Stimulated activated naive CD8-positive, alpha-beta T cell treated with anti-CD3 and anti-CD28 coated beads, Interleukin-15, amount 100 ng/mL, for 72 hours (primary cell): ENCODE measurements at regions not wholly inside any gene's neighbourhood (a gene's known extent, or its start where the extent isn't known, plus 50 kb on each side); places are given as distances from the start of the nearest gene placed in this dataset.
A peak's percentile ranks its signal among the peaks of the same experiment; 100 is the strongest.
"Not testable (repeated sequence)": the region's sequence is repeated elsewhere in the genome, so short reads cannot be mapped to it uniquely, and the experiment has no call there.

ENCODE experiments used
- ATAC-seq: fragments of 150-1000 bp; cut with Tn5 transposase; 2 replicates; pipeline ENCODE4 v1.10.0; 2021; ENCODE audit warnings: mild to moderate bottlenecking, moderate library complexity
- DNase-seq, 2 donors: peaks; one replicate each; pipeline ENCODE4 v3.0.0; 2021 to 2022
- H3K27ac Mint-ChIP-seq, 2 donors: one replicate each; pipeline ENCODE4 v1.8.0; 2022; ENCODE audit warnings: mild to moderate bottlenecking in 2 of 2, mixed read lengths in 2 of 2, moderate library complexity in 2 of 2
- H3K27me3 Mint-ChIP-seq: one replicate; pipeline ENCODE4 v1.8.0; 2022; ENCODE audit warnings: mixed read lengths
- H3K4me1 Mint-ChIP-seq: one replicate; pipeline ENCODE4 v1.8.0; 2022; ENCODE audit warnings: mild to moderate bottlenecking, mixed read lengths
- H3K4me3 Mint-ChIP-seq, 2 donors: one replicate each; pipeline ENCODE4 v1.8.0; 2022; ENCODE audit warnings: mild to moderate bottlenecking in 2 of 2, mixed read lengths in 2 of 2, moderate library complexity in 1 of 2
- H3K9me3 Mint-ChIP-seq, 2 donors: one replicate each; pipeline ENCODE4 v1.8.0; 2022; ENCODE audit warnings: mixed read lengths in 2 of 2

DNA sequence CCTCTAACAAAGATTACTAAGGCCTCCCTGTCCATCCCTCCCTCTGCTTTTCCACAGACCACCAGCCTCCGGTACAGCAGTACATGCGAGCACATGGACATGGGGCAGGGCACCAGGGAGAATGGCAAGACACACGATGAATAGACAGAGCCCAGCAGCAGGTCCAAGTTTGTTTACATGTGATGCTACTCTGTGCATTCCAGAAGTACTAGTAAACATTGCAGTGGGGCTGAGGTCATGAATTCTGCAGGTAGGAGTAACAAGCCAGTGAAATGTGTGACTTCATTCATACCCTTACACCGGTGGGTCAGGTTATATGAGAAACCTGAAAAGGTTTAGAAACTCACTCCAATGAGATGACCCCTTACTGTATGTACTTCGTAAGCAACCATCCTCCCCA is 205.7 kb downstream of the BCL11A start:
- DNase-seq (no peak), ATAC-seq (peak; percentile 40)
- H3K27ac Mint-ChIP-seq = no peak overlapping the region
- no peaks in the 10 kb centered on the region for H3K4me1 Mint-ChIP-seq
- no peaks in the 10 kb centered on the region for H3K9me3 Mint-ChIP-seq
- H3K4me3 Mint-ChIP-seq = no peak overlapping the region
- no peaks in the 10 kb centered on the region for H3K27me3 Mint-ChIP-seq

GRCh38 chr2:60342491-60342890 is 211.0 kb downstream of the BCL11A start:
- not testable (repeated sequence) for H3K9me3 Mint-ChIP-seq, DNase-seq, H3K4me3 Mint-ChIP-seq, ATAC-seq, H3K4me1 Mint-ChIP-seq, H3K27ac Mint-ChIP-seq, H3K27me3 Mint-ChIP-seq

DNA sequence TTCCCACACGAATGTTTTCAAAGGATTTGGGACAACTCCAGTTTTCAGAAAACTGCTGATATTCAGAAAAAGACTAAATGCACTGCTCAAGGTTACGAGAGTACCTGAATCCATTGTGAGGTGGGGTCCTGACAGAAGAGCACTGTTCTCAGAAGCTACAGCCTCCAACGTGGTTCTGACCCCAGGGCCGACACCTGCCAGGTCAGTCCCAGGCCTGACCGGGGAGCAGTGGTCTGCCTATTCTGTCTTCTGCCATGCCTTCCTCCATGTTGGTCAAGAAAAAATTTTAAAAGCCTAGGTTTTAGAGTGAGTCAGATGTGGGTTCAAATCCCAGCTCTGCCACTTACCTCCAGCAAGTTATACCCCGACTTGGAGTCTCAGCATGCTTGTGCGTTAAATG is 212.3 kb downstream of the BCL11A start:
- H3K9me3 Mint-ChIP-seq = no peaks in the 10 kb centered on the region
- H3K27ac Mint-ChIP-seq = no peak overlapping the region
- no peaks in the 10 kb centered on the region for H3K27me3 Mint-ChIP-seq
- DNase-seq (no peak), ATAC-seq (no peak)
- no peaks in the 10 kb centered on the region for H3K4me1 Mint-ChIP-seq
- no peak overlapping the region for H3K4me3 Mint-ChIP-seq

GRCh38 chr2:60339286-60339685 is 214.2 kb downstream of the BCL11A start:
- no peak overlapping the region for H3K27ac Mint-ChIP-seq
- no peaks in the 10 kb centered on the region for H3K9me3 Mint-ChIP-seq
- DNase-seq (no peak), ATAC-seq (no peak)
- H3K27me3 Mint-ChIP-seq = no peaks in the 10 kb centered on the region
- H3K4me1 Mint-ChIP-seq = no peaks in the 10 kb centered on the region
- no peak overlapping the region for H3K4me3 Mint-ChIP-seq

GRCh38 chr2:60337142-60337497 is 216.3 kb downstream of the BCL11A start:
- ATAC-seq (no peak), DNase-seq (no peak)
- Mint-ChIP-seq H3K27me3 (no peaks in the 10 kb centered on the region), H3K27ac (no peak overlapping the region), H3K4me3 (no peak overlapping the region), H3K4me1 (no peaks in the 10 kb centered on the region), H3K9me3 (no peaks in the 10 kb centered on the region)

DNA sequence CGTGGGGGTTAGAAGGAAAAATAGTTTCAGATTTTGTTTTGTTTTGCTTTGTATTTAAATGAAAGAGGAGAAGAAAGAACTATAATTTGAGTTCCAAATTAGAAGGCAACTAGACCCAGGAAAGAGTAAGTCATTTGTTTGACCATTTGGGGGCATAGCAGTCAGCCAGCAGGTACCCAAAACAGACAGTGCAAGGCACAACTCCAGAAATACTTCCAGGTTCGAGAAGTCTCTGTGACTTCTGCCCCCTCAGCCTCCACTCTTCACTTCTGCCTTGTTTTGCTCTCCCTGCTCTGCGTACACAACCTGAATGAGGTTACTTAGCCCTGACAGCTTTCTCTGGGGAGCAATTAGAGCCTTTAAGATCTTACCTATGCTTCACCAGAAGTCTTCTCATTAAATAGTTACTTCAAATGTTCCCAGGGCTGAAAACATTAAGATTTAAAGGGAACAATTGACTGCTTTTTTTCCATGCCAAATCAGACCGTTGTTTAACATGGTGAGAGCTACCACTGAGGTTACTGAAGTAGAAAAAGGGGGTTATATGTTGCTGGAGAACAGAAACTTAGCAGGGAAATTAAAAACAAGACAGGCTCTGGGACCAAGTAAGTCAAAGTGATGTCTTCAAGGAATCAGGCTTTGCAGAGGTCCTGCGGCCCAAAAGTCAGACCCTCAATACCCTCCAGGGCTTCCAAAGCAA is 216.9 kb downstream of the BCL11A start:
- Mint-ChIP-seq H3K9me3 (no peaks in the 10 kb centered on the region), H3K27me3 (no peaks in the 10 kb centered on the region), H3K27ac (no peak overlapping the region), H3K4me1 (no peaks in the 10 kb centered on the region), H3K4me3 (no peak overlapping the region)
- ATAC-seq = no peak
- DNase-seq = no peak

DNA sequence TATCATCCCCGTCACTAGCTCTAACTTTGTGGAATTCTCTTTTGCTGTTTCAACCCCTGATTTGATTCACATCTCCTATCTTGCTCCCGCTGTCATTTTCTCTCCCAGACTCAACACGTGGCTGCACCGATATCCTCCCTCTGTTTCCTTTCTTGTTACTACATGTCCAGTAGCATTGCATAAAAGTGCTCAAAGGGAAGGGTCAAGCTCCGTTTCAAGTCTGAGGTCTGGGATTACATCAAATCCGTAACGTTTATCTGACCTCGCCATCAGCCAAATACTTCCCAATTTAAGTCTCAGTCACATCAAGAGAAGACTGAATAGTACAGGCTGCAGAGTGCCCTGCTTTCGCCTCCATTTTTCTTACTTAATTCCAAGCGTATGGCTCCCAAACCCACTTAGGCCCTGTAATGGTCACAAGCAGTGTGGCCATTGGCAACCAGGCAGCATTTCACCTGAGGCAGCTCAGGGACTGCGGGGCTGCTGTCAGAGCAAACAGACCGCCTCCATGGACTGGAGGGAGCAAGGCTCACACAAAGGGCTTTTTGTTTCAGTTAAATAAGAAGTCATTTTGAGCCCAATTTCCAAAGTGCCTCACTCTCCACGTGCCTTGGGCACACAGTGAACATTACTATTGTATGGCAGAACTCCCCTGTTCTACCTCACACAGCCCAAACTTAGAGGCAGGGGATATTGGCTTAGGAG is 217.8 kb downstream of the BCL11A start:
- no peak overlapping the region for H3K4me3 Mint-ChIP-seq
- H3K27me3 Mint-ChIP-seq = no peaks in the 10 kb centered on the region
- DNase-seq = no peak
- H3K27ac Mint-ChIP-seq = no peak overlapping the region
- no peaks in the 10 kb centered on the region for H3K9me3 Mint-ChIP-seq
- no peak for ATAC-seq
- H3K4me1 Mint-ChIP-seq = no peaks in the 10 kb centered on the region

DNA sequence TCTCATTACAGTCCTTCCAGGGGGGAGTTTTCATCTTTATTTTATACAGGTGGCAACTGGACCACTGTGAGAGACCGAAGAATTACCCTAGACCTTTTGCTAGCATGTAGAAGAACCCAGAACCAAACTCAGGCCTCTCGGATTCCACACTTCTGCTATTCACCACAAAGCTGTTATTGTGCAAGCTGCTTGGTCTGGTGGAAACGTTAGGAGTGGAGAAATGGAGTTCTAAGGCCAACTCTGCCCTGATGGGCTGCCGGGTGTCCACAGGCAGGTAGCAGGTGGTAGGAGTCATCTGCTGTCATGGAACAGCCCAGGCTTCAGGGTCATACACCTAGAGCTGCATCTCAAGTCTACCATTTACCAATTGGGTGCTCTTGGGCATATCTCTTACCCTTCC is 218.8 kb downstream of the BCL11A start:
- Mint-ChIP-seq H3K4me1 (no peaks in the 10 kb centered on the region), H3K27me3 (no peaks in the 10 kb centered on the region), H3K27ac (no peak overlapping the region), H3K9me3 (no peaks in the 10 kb centered on the region), H3K4me3 (no peak overlapping the region)
- ATAC-seq (no peak), DNase-seq (no peak)

- Mint-ChIP-seq H3K9me3 (no peaks in the 10 kb centered on the region), H3K27ac (no peak overlapping the region), H3K27me3 (no peaks in the 10 kb centered on the region), H3K4me1 (no peaks in the 10 kb centered on the region), H3K4me3 (no peak overlapping the region)
- ATAC-seq = no peak
- DNase-seq = no peak
Observed at GRCh38 chr2:60333264-60333663, 220.2 kb downstream of the BCL11A start.

GRCh38 chr2:60331115-60331809 is 222.2 kb downstream of the BCL11A start:
- Mint-ChIP-seq H3K27me3 (no peaks in the 10 kb centered on the region), H3K4me1 (no peaks in the 10 kb centered on the region), H3K4me3 (no peak overlapping the region), H3K27ac (no peak overlapping the region), H3K9me3 (peaks cover 0 to 3% of the 10 kb centered on the region in 2 donors)
- no peak for DNase-seq
- ATAC-seq = no peak

- H3K4me3 Mint-ChIP-seq = no peak overlapping the region
- H3K9me3 Mint-ChIP-seq = peaks cover 7 to 10% of the 10 kb centered on the region in 2 donors
- H3K27me3 Mint-ChIP-seq = no peaks in the 10 kb centered on the region
- H3K4me1 Mint-ChIP-seq = no peaks in the 10 kb centered on the region
- DNase-seq = no peak
- no peak overlapping the region for H3K27ac Mint-ChIP-seq
- no peak for ATAC-seq
Observed at GRCh38 chr2:60329225-60329624, 224.2 kb downstream of the BCL11A start.

GRCh38 chr2:60324536-60324935 is 228.9 kb downstream of the BCL11A start:
- DNase-seq (no peak), ATAC-seq (no peak)
- Mint-ChIP-seq H3K27me3 (no peaks in the 10 kb centered on the region), H3K4me1 (no peaks in the 10 kb centered on the region), H3K4me3 (no peak overlapping the region), H3K27ac (no peak overlapping the region), H3K9me3 (peaks cover 7 to 10% of the 10 kb centered on the region in 2 donors)

GRCh38 chr2:60321816-60322215 is 231.6 kb downstream of the BCL11A start:
- H3K4me3 Mint-ChIP-seq = no peak overlapping the region
- no peak for DNase-seq
- H3K4me1 Mint-ChIP-seq = no peaks in the 10 kb centered on the region
- H3K27ac Mint-ChIP-seq = no peak overlapping the region
- H3K27me3 Mint-ChIP-seq = no peaks in the 10 kb centered on the region
- no peak for ATAC-seq
- peaks cover 7 to 10% of the 10 kb centered on the region in 2 donors for H3K9me3 Mint-ChIP-seq

- DNase-seq (no peak), ATAC-seq (no peak)
- Mint-ChIP-seq H3K4me1 (no peaks in the 10 kb centered on the region), H3K9me3 (peaks cover 4 to 5% of the 10 kb centered on the region in 2 donors), H3K4me3 (no peak overlapping the region), H3K27ac (no peak overlapping the region), H3K27me3 (no peaks in the 10 kb centered on the region)
Observed at GRCh38 chr2:60320724-60321123, 232.7 kb downstream of the BCL11A start.

- ATAC-seq (peak; percentile 13), DNase-seq (no peak)
- no peak overlapping the region for H3K27ac Mint-ChIP-seq
- H3K27me3 Mint-ChIP-seq = peaks cover 5% of the 10 kb centered on the region
- H3K4me3 Mint-ChIP-seq = no peak overlapping the region
- H3K4me1 Mint-ChIP-seq = no peaks in the 10 kb centered on the region
- no peaks in the 10 kb centered on the region for H3K9me3 Mint-ChIP-seq
Observed at GRCh38 chr2:60319031-60319547, 234.4 kb downstream of the BCL11A start.

- peaks cover 5% of the 10 kb centered on the region for H3K27me3 Mint-ChIP-seq
- no peaks in the 10 kb centered on the region for H3K9me3 Mint-ChIP-seq
- H3K4me1 Mint-ChIP-seq = no peaks in the 10 kb centered on the region
- no peak overlapping the region for H3K27ac Mint-ChIP-seq
- ATAC-seq = no peak
- DNase-seq = no peak
- no peak overlapping the region for H3K4me3 Mint-ChIP-seq
Observed at GRCh38 chr2:60318544-60318943, 234.9 kb downstream of the BCL11A start.
